ENCODE measurements at regions not wholly inside any gene's neighbourhood (a gene's known extent, or its start where the extent isn't known, plus 50 kb on each side); places are given as distances from the start of the nearest gene placed in this dataset.

GRCh38 chr11:92861634-92862033, 107.8 kb upstream of the MTNR1B start:
- Mint-ChIP-seq H3K4me1 (peaks cover 7% of the 10 kb centered on the region), H3K27me3 (ENCODE audit: insufficient read depth, low read depth) (no peaks in the 10 kb centered on the region), H3K9me3 (no peaks in the 10 kb centered on the region), H3K27ac (no peak overlapping the region), H3K36me3 (peaks cover 8% of the 10 kb centered on the region), H3K4me3 (no peak overlapping the region)
- H3K27me3 ChIP-seq = no peaks in the 10 kb centered on the region
- H3K27ac ChIP-seq = no peak overlapping the region
- no peak overlapping the region for H3K4me3 ChIP-seq
- H3K9me3 ChIP-seq (ENCODE audit: low read depth) = no peaks in the 10 kb centered on the region
- H3K79me2 ChIP-seq (ENCODE audit: low read depth) = no peaks in the 10 kb centered on the region
- H3K9ac ChIP-seq = no peak overlapping the region
- H4K20me1 ChIP-seq (ENCODE audit: low read depth) = no peaks in the 10 kb centered on the region
- TF ChIP-seq EZH2phosphoT487 (IDR thresholded peaks at IDR 0.05) = no peak
- TF ChIP-seq CTCF (IDR thresholded peaks at IDR 0.05) = peak; percentile 60
- no peak for TF ChIP-seq EZH2 (IDR thresholded peaks at IDR 0.05)
- no peaks in the 10 kb centered on the region for H3F3A ChIP-seq (ENCODE audit: low read depth)
- H2AFZ ChIP-seq (replicated peaks) = no peak overlapping the region
- H3K4me1 ChIP-seq = peaks cover 3% of the 10 kb centered on the region
- no peak overlapping the region for H3K4me2 ChIP-seq
- H3K36me3 ChIP-seq = no peaks in the 10 kb centered on the region
- DNase-seq (ENCODE audit: low spot score) = peak; percentile 27

GRCh38 chr11:92865352-92865751, 104.1 kb upstream of the MTNR1B start:
- peaks cover 10% of the 10 kb centered on the region for H3K36me3 Mint-ChIP-seq
- H3F3A ChIP-seq (ENCODE audit: low read depth) = no peaks in the 10 kb centered on the region
- H3K27ac ChIP-seq = no peak overlapping the region
- no peak overlapping the region for H3K27ac Mint-ChIP-seq
- TF ChIP-seq EZH2 (IDR thresholded peaks at IDR 0.05) = no peak
- TF ChIP-seq EZH2phosphoT487 (IDR thresholded peaks at IDR 0.05) = no peak
- no peak for TF ChIP-seq CTCF (IDR thresholded peaks at IDR 0.05)
- no peak for DNase-seq (ENCODE audit: low spot score)
- H3K9me3 Mint-ChIP-seq = no peaks in the 10 kb centered on the region
- no peak overlapping the region for H3K9ac ChIP-seq
- H3K79me2 ChIP-seq (ENCODE audit: low read depth) = no peaks in the 10 kb centered on the region
- no peaks in the 10 kb centered on the region for H3K27me3 ChIP-seq
- peaks cover 3% of the 10 kb centered on the region for H3K4me1 ChIP-seq
- peaks cover 7% of the 10 kb centered on the region for H3K4me1 Mint-ChIP-seq
- H4K20me1 ChIP-seq (ENCODE audit: low read depth) = no peaks in the 10 kb centered on the region
- H3K27me3 Mint-ChIP-seq (ENCODE audit: insufficient read depth, low read depth) = no peaks in the 10 kb centered on the region
- H2AFZ ChIP-seq (replicated peaks) = no peak overlapping the region
- no peaks in the 10 kb centered on the region for H3K36me3 ChIP-seq
- no peak overlapping the region for H3K4me3 ChIP-seq
- H3K9me3 ChIP-seq (ENCODE audit: low read depth) = no peaks in the 10 kb centered on the region
- H3K4me2 ChIP-seq = no peak overlapping the region
- H3K4me3 Mint-ChIP-seq = no peak overlapping the region

- no peak overlapping the region for H3K4me3 Mint-ChIP-seq
- no peaks in the 10 kb centered on the region for H3K9me3 Mint-ChIP-seq
- Histone ChIP-seq H3K27me3 (no peaks in the 10 kb centered on the region), H3K9me3 (ENCODE audit: low read depth) (no peaks in the 10 kb centered on the region), H3K36me3 (no peaks in the 10 kb centered on the region), H3K4me1 (no peaks in the 10 kb centered on the region), H2AFZ (replicated peaks) (no peak overlapping the region), H3K27ac (no peak overlapping the region), H3K9ac (no peak overlapping the region), H4K20me1 (ENCODE audit: low read depth) (no peaks in the 10 kb centered on the region), H3K4me3 (no peak overlapping the region), H3K79me2 (ENCODE audit: low read depth) (no peaks in the 10 kb centered on the region), H3K4me2 (no peak overlapping the region), H3F3A (ENCODE audit: low read depth) (no peaks in the 10 kb centered on the region)
- DNase-seq (ENCODE audit: low spot score) = no peak
- TF ChIP-seq CTCF (IDR thresholded peaks at IDR 0.05) (no peak), EZH2phosphoT487 (IDR thresholded peaks at IDR 0.05) (no peak), EZH2 (IDR thresholded peaks at IDR 0.05) (no peak)
- no peaks in the 10 kb centered on the region for H3K27me3 Mint-ChIP-seq (ENCODE audit: insufficient read depth, low read depth)
- H3K27ac Mint-ChIP-seq = no peak overlapping the region
- peaks cover 8% of the 10 kb centered on the region for H3K36me3 Mint-ChIP-seq
- H3K4me1 Mint-ChIP-seq = peaks cover 7% of the 10 kb centered on the region
These were observed 102.7 kb upstream of the MTNR1B start for GRCh38 chr11:92866679-92867282.
